ENCODE measurements at regions not wholly inside any gene's neighbourhood (a gene's known extent, or its start where the extent isn't known, plus 50 kb on each side); places are given as distances from the start of the nearest gene placed in this dataset.

DNA sequence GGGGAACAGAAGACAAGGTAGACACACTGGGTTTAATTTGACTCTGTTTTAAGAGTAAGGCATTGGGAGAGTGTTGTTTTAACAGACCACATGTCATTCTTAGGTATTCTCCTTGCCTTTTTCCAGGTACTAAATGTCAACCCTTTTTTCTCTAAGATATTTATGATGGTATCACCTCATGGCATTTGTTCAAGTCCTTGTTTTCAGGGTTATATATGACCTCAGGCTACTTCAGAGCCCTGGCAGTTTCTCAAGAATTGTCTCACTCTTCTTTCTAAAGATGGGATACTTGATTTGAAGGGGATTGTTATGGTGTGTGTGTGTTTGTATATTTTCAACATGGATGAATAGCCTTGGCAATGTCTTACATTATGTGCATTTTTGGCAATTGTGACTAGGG is 131.1 kb upstream of the ACTBL2 start:
- no peak for TF ChIP-seq GATA3 (IDR thresholded peaks at IDR 0.05; ENCODE audit: low read depth, low read length)
- TF ChIP-seq GATA2 (IDR thresholded peaks at IDR 0.05; ENCODE audit: low read depth, low read length): no peak
